ENCODE measurements at regions not wholly inside any gene's neighbourhood (a gene's known extent, or its start where the extent isn't known, plus 50 kb on each side); places are given as distances from the start of the nearest gene placed in this dataset.

- 68 to 82% methylated on average over 4 of the region's 4 CpGs for WGBS, 2 donors
- no peaks in the 10 kb centered on the region for H3K27me3 ChIP-seq (ENCODE audit: control insufficient read depth in 3 of 3, insufficient read depth in 3 of 3, low read length in 2 of 3)
- no peak for ATAC-seq (ENCODE audit: insufficient read depth, low FRiP score)
These were observed 1151.7 kb upstream of the TENM4 start for GRCh38 chr11:80592546-80592945.

GRCh38 chr11:80587906-80588305 lies 1147.1 kb upstream of the TENM4 start:
- Histone ChIP-seq H3K4me3 (no peak overlapping the region), H3K27ac (ENCODE audit: low read depth in 1 of 2, low read length in 1 of 2) (no peak overlapping the region), H3K4me1 (ENCODE audit: control insufficient read depth in 5 of 5, insufficient read depth in 5 of 5, low read length in 5 of 5) (peaks cover 0 to 2% (median 0%) of the 10 kb centered on the region in 5 donors), H3K27me3 (ENCODE audit: control insufficient read depth in 3 of 3, insufficient read depth in 3 of 3, low read length in 2 of 3) (no peaks in the 10 kb centered on the region), H3K9ac (ENCODE audit: insufficient read depth in 1 of 2, low read length in 2 of 2) (no peak overlapping the region), H3K36me3 (ENCODE audit: control insufficient read depth in 4 of 4, insufficient read depth in 4 of 4, low read length in 4 of 4) (no peaks in the 10 kb centered on the region), H3K9me3 (ENCODE audit: control insufficient read depth in 4 of 4, insufficient read depth in 3 of 4, low read length in 3 of 4) (no peaks in the 10 kb centered on the region)
- no peak for TF ChIP-seq CTCF (IDR thresholded peaks at IDR 0.05; ENCODE audit: control extremely low read depth, extremely low read depth)
- WGBS, 2 donors = 77 to 89% methylated on average over 2 of the region's 2 CpGs
- no peak for ATAC-seq (ENCODE audit: insufficient read depth, low FRiP score)
- DNase-seq = no peak

More at GRCh38 chr11:80592546-80592945, 1151.7 kb upstream of the TENM4 start:
- Histone ChIP-seq H3K36me3 (ENCODE audit: control insufficient read depth in 4 of 4, insufficient read depth in 4 of 4, low read length in 4 of 4) (no peaks in the 10 kb centered on the region), H3K4me1 (ENCODE audit: control insufficient read depth in 5 of 5, insufficient read depth in 5 of 5, low read length in 5 of 5) (peaks cover 0 to 15% (median 0%) of the 10 kb centered on the region in 5 donors), H3K27ac (ENCODE audit: low read depth in 1 of 2, low read length in 1 of 2) (no peak overlapping the region), H3K9me3 (ENCODE audit: control insufficient read depth in 4 of 4, insufficient read depth in 3 of 4, low read length in 3 of 4) (no peaks in the 10 kb centered on the region), H3K9ac (ENCODE audit: insufficient read depth in 1 of 2, low read length in 2 of 2) (no peak overlapping the region), H3K4me3 (no peak overlapping the region)
- no peak for TF ChIP-seq CTCF (IDR thresholded peaks at IDR 0.05; ENCODE audit: control extremely low read depth, extremely low read depth)
- no peak for DNase-seq

GRCh38 chr11:80586464-80586863 lies 1145.6 kb upstream of the TENM4 start:
- Histone ChIP-seq H3K9ac (ENCODE audit: insufficient read depth in 1 of 2, low read length in 2 of 2) (no peak overlapping the region), H3K36me3 (ENCODE audit: control insufficient read depth in 4 of 4, insufficient read depth in 4 of 4, low read length in 4 of 4) (no peaks in the 10 kb centered on the region), H3K4me3 (no peak overlapping the region), H3K4me1 (ENCODE audit: control insufficient read depth in 5 of 5, insufficient read depth in 5 of 5, low read length in 5 of 5) (no peaks in the 10 kb centered on the region), H3K9me3 (ENCODE audit: control insufficient read depth in 4 of 4, insufficient read depth in 3 of 4, low read length in 3 of 4) (no peaks in the 10 kb centered on the region), H3K27me3 (ENCODE audit: control insufficient read depth in 3 of 3, insufficient read depth in 3 of 3, low read length in 2 of 3) (no peaks in the 10 kb centered on the region), H3K27ac (ENCODE audit: low read depth in 1 of 2, low read length in 1 of 2) (no peak overlapping the region)
- no peak for TF ChIP-seq CTCF (IDR thresholded peaks at IDR 0.05; ENCODE audit: control extremely low read depth, extremely low read depth)
- DNase-seq (no peak), ATAC-seq (ENCODE audit: insufficient read depth, low FRiP score) (no peak)
- WGBS, 2 donors = 82 to 83% methylated on average over 1 of the region's 1 CpG

- no peak for TF ChIP-seq CTCF (IDR thresholded peaks at IDR 0.05; ENCODE audit: control extremely low read depth, extremely low read depth)
- H3K9ac ChIP-seq (ENCODE audit: insufficient read depth in 1 of 2, low read length in 2 of 2) = no peak overlapping the region
- ATAC-seq (ENCODE audit: insufficient read depth, low FRiP score) (no peak), DNase-seq (no peak)
- H3K27ac ChIP-seq (ENCODE audit: low read depth in 1 of 2, low read length in 1 of 2) = no peak overlapping the region
- no peaks in the 10 kb centered on the region for H3K27me3 ChIP-seq (ENCODE audit: control insufficient read depth in 3 of 3, insufficient read depth in 3 of 3, low read length in 2 of 3)
- no peaks in the 10 kb centered on the region for H3K9me3 ChIP-seq (ENCODE audit: control insufficient read depth in 4 of 4, insufficient read depth in 3 of 4, low read length in 3 of 4)
- 88 to 93% methylated on average over 3 of the region's 3 CpGs for WGBS, 2 donors
- no peaks in the 10 kb centered on the region for H3K4me1 ChIP-seq (ENCODE audit: control insufficient read depth in 5 of 5, insufficient read depth in 5 of 5, low read length in 5 of 5)
- H3K36me3 ChIP-seq (ENCODE audit: control insufficient read depth in 4 of 4, insufficient read depth in 4 of 4, low read length in 4 of 4) = no peaks in the 10 kb centered on the region
- H3K4me3 ChIP-seq = no peak overlapping the region
These were observed 1143.8 kb upstream of the TENM4 start for GRCh38 chr11:80584661-80585060.

Measured in lung (tissue), 11 donors.